ENCODE measurements at regions not wholly inside any gene's neighbourhood (a gene's known extent, or its start where the extent isn't known, plus 50 kb on each side); places are given as distances from the start of the nearest gene placed in this dataset.
"Not testable (repeated sequence)": the region's sequence is repeated elsewhere in the genome, so short reads cannot be mapped to it uniquely, and the experiment has no call there.

DNA sequence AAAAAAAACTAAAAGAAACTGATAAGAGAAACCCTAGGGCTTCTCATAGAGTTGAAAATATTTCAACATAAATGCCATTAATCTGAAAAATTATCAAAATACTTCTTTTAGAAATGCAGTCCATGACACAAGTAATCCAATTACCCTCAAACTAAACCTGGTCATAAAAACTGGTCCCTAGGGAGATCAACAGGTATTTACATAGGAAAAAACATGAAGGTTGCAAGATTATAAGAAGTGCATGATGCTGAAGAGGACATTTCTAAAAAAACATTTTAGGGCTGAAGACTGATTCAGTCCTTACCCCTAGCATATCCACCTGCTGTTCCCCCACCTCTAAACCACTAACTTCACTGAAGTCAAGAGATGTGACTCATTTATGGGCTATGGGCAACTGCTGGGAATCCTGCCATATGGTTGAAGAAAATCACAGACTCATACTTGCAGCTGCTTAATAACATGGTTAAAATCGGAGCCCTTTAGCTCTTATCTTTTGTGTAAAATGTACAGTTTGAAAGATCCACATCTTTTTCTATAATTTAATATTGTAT lies 131.0 kb upstream of the RUNX1 start:
- DNase-seq: no peak

DNA sequence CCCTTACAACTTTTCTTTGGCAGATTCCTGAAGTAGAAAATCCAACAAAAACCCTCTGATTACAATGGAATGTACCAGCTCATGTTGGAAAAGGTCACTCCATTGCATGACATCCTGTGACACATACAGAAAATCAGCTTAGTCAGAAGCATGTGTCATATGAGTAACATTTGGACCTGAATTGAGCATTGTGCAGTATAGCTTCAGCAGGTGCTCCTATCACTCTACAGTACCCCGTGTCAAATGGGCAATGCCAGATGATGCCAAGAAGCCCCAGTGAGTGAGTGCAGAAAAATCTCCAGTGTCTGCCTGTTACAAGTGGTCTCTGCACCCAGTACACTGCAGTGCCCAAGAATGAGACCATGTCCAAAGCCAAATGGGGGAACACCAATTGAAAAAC lies 129.7 kb upstream of the RUNX1 start:
- DNase-seq: no peak

DNA sequence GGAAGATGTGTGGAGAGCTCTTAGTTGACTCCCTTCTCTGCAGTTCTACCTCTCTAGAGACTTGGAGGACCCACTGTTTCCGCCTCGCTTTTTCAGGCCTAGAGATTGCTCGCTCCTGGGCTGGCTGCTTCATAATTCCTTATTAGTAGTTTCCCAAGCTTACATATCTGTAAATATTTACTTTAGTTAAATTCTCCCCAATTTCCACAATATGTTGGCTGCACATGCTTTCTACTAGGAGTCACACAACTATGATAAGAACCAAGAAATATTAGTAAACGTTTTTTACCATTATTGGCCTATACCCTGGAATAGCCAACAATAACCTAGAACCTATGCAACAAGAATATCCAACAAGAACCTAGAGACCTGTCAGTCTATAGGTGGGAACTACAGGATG lies 129.0 kb upstream of the RUNX1 start:
- no peak for DNase-seq

GRCh38 chr21:35172231-35172630 lies 123.1 kb upstream of the RUNX1 start:
- DNase-seq: no peak

DNA sequence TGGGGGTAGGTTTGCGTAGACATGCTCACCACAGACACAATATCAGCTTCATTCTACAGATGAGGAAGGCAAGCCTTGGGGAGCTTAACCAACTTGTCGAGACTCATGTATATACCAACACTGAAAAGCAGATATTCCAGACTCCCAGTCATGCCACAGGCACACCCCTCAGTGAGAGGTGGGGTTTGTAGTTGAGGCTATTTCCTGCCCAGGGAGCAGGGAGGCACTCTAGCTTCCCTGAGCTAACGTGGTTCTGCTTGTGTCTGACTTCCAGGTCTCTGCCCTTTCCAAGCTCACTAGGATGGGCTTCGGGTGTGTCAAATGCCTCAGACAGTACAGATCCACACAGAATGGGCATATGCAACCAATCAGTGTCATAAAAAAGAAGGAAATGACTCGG lies 122.3 kb upstream of the RUNX1 start:
- DNase-seq: no peak

GRCh38 chr21:35170818-35171217 lies 121.7 kb upstream of the RUNX1 start:
- no peak for DNase-seq

- no peak for DNase-seq
These were observed 121.1 kb upstream of the RUNX1 start for GRCh38 chr21:35170244-35170643.

DNA sequence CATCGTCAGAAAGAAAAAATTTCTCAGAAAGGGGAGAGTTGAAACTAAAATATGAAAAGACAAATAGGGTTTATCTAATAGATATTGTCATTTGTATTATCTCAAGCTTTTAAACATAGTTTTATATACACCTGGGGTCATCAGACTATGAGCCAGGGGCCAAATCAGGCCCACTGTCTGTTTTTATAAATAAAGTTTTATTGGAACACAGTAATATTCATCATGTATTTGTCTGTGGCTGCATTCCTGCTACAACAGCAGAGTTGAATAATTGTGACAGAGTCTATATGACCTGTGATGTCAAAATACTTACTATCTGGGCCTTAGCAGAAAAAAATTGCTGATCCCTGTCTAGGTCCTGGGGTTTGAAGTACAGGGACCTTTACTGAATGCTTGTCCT lies 120.5 kb upstream of the RUNX1 start:
- DNase-seq: no peak

DNA sequence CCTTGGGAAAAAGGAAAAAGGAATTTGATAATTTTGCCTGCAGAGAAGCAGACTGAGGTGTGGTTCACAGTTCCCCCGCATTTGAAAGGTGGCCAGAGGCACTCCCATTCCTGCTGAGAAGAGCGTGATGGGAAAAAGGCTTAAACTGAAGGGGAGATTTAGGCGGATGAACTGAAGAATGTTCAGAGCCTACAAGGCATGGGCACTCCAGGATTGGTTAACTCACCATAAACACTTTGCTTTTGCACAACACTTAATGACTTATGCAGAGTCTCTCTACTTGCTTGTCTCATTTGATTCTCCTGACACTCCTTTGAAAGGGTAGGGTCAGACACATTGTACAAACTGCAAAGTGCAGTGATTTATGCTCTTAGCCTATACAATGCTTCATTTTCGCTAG lies 119.6 kb upstream of the RUNX1 start:
- DNase-seq: no peak

GRCh38 chr21:35164971-35165483 lies 115.9 kb upstream of the RUNX1 start:
- no peak for DNase-seq

- no peak for DNase-seq
These were observed 115.3 kb upstream of the RUNX1 start for GRCh38 chr21:35164380-35164779.

DNA sequence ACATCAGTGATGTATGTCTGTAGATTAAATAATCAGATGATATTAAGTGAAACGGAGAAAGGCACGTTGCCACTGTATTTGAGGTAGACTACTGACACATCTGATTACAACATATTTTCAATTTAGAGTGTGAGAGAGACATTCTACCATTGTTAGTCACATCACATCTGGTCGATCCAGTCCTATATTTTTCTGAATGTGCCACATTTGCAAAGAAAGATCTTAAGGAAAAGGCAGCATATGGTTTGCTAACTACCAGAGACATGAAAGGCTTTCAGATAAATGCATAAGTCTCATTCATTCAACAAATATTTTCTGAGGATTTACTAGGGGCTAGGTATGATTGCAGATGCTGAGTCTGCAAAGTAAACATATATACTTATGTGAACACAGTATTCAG lies 114.3 kb upstream of the RUNX1 start:
- DNase-seq: no peak

DNA sequence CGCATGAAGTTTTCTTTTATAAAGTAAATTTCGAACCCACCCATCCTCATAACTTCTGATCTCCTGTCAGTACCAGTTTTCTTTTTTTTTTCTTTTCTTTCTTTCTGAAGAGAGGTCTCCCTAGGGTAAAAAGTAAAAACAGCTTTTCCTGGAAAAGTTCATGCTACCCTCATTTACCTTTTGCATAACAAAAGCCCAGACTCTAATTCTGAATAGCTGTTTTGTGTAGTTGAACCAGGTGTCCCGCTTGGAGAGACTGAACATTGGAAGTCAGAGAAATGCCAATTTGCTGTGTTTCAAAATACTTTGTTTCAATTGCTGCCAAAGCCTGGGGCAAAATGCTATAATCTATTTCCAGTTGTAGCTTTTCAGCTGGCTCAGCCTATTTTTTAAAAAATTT lies 113.7 kb upstream of the RUNX1 start:
- no peak for DNase-seq

GRCh38 chr21:35159881-35160280 lies 110.8 kb upstream of the RUNX1 start:
- no peak for DNase-seq

DNA sequence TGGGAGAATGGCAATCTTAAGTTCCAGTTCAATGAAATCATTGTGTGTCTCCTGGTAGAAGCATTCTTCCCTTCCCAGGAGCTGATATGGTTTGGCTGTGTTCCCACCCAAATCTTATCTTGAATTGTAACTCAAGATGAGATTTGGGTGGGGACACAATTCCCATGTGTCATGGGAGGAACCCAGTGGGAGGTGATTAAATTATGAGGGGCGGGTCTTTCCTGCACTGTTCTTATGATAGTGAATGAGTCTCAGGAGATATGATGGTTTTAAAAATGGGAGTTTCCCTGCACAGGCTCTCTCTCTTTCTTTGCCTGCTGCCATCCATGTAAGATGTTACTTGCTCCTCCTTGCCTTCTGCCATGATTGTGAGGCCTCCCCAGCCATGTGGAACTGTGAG lies 108.3 kb upstream of the RUNX1 start:
- not testable (repeated sequence) for DNase-seq

DNA sequence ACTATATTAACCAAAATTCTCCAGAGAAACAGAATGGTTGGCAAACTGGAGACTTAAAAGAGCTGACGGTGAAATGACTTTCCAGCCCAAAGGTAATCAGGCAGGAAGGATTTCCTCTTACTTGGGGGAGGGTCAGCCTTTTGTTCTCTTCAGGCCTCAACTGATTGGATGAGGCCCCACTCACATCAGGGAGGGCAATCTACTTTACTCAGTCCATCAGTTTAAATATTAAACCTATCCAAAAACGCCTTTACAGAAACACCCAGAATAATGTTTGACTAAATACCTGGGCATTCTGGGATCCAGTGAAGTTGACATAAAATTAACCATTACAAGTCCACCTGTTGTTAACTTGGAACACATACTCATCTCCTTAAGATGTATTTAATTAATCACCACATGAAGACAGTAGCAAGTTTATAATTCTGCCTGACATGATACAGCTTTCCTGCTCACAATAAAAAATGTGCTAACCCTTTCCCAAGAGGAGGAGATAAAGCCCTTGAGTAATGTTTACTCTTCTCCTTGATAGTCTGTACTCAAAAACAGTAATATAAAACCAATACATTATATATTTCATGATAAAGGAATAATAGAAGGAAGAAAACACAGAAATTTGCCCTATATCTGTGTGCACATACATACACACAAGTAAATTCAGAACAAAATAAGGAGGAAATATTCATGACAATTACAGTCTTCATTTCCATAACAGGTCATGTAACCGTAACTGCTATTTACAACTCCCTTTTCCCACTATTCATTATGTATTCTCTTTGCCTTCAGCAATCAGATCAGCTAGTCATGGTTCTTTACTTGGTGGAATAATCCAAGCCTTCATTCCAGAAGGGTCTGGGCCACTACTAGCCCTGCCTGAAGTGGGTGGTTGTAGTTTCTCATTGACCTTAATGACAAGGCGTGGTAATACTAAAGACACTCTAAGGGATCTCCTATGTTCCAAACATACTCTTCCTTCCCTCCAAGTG lies 107.5 kb upstream of the RUNX1 start:
- DNase-seq: no peak

- no peak for DNase-seq
These were observed 105.7 kb upstream of the RUNX1 start for GRCh38 chr21:35154788-35155187.

DNA sequence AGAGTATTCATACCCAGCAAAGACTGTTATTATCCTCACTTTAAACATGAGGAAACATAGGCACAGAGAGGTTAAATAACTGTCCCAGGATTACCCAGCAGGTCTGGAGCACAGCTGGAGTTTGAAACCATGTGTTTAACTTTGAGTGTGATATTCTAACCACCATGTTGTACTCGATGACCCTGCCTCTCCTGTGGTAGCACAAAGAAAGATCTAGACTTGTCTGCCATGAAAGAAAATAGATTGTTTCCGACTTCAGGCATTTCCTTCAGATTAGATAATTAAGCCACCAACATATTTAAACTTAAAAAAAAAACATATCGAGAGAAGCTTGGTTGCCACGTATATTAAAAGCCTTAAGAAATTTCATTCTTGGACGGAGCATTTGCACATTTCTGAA lies 104.6 kb upstream of the RUNX1 start:
- no peak for DNase-seq

- DNase-seq: no peak
These were observed 101.6 kb upstream of the RUNX1 start for GRCh38 chr21:35150562-35151226.

- no peak for DNase-seq
These were observed 100.6 kb upstream of the RUNX1 start for GRCh38 chr21:35149698-35150097.

DNA sequence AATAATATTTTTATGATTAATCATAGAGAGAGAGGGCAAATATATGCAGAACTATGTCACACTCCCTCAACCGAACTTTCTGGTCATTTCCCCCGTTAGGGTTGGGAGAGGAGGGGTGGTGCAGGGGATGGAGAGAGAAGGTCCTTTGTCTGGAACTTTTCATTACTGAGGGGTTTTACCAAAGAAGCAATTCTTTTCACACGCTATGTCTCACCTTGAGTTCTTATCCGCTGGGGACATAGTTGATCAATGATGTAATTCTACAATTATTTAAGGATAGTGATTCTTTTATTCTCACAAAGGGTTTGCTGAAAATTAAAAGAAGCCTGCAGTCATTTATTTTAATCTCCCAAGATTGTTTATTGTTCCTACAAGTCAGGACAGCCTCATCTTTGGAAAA lies 98.3 kb upstream of the RUNX1 start:
- DNase-seq: no peak

GRCh38 chr21:35145626-35146233 lies 96.6 kb upstream of the RUNX1 start:
- no peak for DNase-seq

DNA sequence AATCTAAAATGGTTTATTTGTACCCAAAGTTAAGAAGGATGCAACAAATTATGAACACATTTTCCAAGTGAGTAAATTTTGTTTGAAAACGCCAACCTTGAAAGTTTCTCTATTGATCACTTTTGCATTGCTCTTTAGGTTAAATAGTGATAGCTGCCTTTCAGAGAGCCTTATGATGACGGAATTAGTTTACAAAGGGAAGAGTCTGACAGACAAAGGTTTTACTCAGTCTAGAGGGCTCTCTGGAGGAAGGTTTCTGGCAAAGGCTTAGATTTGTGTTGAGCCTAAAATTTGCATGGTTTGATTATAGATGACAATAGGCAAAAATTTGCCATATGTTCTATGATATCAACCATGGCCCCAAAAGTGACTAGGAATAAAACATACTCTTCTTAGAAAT lies 95.9 kb upstream of the RUNX1 start:
- no peak for DNase-seq
